Large intestine (tissue), 3 donors: ENCODE measurements at regions not wholly inside any gene's neighbourhood (a gene's known extent, or its start where the extent isn't known, plus 50 kb on each side); places are given as distances from the start of the nearest gene placed in this dataset.

Experiments used
- DNase-seq, 2 donors: peaks; one replicate each; pipeline versions ENCODE4 v3.0.0 to v3.0.0-alpha.2; 2013
- H3K27ac ChIP-seq: one replicate; pipeline ENCODE4 v1.5.1; 2013; ENCODE audit warnings: low read length
- H3K27me3 ChIP-seq: 2 replicates; pipeline ENCODE4 v1.6.1; 2013; ENCODE audit warnings: low read length; ENCODE audit not compliant: control insufficient read depth, insufficient read depth
- H3K36me3 ChIP-seq: 2 replicates; pipeline ENCODE4 v1.6.1; 2013; ENCODE audit warnings: low read length; ENCODE audit not compliant: control insufficient read depth, insufficient read depth
- H3K4me1 ChIP-seq: one replicate; pipeline ENCODE4 v1.6.1; 2013; ENCODE audit warnings: low read length; ENCODE audit not compliant: control insufficient read depth, insufficient read depth
- H3K4me3 ChIP-seq: one replicate; pipeline ENCODE4 v1.5.1; 2013; ENCODE audit warnings: low read length
- H3K9me3 ChIP-seq: one replicate; pipeline ENCODE4 v1.6.1; 2013; ENCODE audit warnings: mild to moderate bottlenecking, low read depth, low read length, moderate library complexity; ENCODE audit not compliant: control insufficient read depth
- WGBS: methylation state at CpG from one replicate; pipeline ENCODE4 v1.1.5; 2013; ENCODE audit warnings: low lambda C conversion rate; ENCODE audit not compliant: insufficient coverage; 5-methylcytosine and 5-hydroxymethylcytosine counted together

DNA sequence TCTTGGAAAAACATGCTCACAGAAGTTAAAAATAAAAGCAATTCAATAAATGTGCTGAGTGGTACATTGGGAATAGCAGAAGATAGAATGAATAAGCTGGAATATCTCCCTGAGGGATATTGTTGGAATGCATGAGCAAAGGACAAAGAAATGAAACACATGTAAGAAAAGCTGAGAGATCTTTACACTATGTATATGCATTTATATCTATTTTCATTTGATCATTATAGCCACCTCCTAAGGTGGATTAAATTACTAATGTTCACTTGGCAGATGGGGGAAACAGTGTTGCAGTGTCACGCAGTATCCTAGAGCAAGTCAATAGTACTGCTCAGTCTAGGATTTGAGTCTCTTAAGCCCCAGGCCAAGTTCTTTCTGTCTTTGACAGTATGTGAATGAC is 542.0 kb upstream of the MARCKS start:
- DNase-seq = no peak
- no CpG with 5 or more reads among the region's 1 CpG for WGBS
- Histone ChIP-seq H3K27me3 (no peaks in the 10 kb centered on the region), H3K4me3 (no peak overlapping the region), H3K4me1 (no peaks in the 10 kb centered on the region), H3K9me3 (no peaks in the 10 kb centered on the region), H3K36me3 (no peaks in the 10 kb centered on the region), H3K27ac (no peak overlapping the region)

DNA sequence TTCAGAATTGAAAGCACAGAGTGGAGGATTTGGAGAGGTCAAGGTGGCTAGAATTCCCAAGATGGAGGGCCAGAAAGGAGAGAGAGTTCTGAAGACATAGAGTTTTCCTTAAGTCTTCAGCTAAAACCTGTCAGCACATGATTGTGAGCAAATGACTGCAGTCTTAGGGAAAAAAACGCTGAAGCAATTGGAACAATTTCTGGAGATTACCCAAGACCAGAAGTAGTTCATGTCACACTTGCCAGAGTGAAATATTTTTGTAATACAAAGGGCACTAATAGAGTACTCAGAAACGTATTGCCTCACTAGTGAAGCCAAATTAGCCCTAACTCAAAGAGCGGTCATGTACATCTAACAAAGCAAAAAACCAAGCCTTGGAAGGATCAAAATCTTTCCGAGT is 541.3 kb upstream of the MARCKS start:
- no peak overlapping the region for H3K4me3 ChIP-seq
- H3K36me3 ChIP-seq = no peaks in the 10 kb centered on the region
- DNase-seq = no peak
- no peak overlapping the region for H3K27ac ChIP-seq
- no peaks in the 10 kb centered on the region for H3K4me1 ChIP-seq
- WGBS = 100% methylated on average over 1 of the region's 4 CpGs
- no peaks in the 10 kb centered on the region for H3K9me3 ChIP-seq
- H3K27me3 ChIP-seq = no peaks in the 10 kb centered on the region

DNA sequence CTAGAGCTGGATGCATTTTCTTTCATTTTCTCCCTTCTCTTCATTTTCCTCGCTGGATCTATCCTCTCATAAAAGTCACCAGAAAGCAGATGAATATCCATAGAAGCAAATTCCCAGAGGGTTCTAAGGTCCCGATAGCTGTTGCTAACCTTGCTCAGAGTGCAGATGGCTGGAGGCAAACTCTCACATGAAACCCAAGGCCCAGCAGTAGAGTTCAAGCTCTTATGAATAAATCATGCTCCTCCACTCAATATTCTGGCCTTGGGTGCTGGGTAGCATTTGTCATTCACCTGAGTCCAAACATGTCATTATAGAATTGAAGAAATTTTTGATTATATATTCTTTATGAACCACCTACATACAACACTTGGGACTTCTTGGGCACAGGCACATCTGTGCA is 539.7 kb upstream of the MARCKS start:
- Histone ChIP-seq H3K36me3 (no peaks in the 10 kb centered on the region), H3K4me1 (no peaks in the 10 kb centered on the region), H3K27me3 (no peaks in the 10 kb centered on the region), H3K4me3 (no peak overlapping the region), H3K27ac (no peak overlapping the region), H3K9me3 (no peaks in the 10 kb centered on the region)
- WGBS = no CpG with 5 or more reads among the region's 2 CpGs
- no peak for DNase-seq

DNA sequence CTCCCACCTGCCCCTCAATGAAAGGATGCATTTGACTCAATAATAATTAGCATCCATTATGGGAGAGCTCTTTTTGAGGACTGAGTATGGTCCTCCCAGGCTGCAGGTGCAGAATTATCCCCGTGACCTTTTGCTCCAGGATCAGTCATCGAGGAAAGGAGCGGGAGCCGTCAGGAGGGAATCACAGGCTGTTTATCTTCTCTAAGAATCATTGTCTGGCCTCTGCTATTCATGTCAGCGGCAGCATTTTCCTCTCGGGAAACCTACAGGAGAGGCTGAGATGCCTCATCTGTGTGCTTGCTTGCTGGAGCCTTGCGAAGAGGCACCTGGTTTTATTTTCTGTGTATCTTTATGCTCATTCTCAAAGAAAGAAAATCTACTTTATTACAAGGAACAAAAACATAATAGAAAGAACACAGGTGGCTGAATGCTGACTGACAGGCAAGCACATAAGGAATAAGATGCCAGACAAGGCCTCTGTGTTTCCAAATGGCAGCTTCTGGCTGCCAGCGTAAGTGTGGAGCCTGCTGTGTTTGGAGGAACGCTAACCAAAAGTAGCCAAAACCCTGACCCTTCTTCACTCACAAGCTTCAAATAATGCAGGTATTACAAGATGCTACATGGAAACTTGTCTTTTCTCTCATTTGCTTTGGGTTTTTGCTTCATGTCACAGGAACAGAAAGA is 539.1 kb upstream of the MARCKS start:
- Histone ChIP-seq H3K9me3 (no peaks in the 10 kb centered on the region), H3K27me3 (no peaks in the 10 kb centered on the region), H3K36me3 (no peaks in the 10 kb centered on the region), H3K4me3 (no peak overlapping the region), H3K4me1 (no peaks in the 10 kb centered on the region), H3K27ac (no peak overlapping the region)
- WGBS = 80% methylated on average over 1 of the region's 9 CpGs
- DNase-seq = no peak

DNA sequence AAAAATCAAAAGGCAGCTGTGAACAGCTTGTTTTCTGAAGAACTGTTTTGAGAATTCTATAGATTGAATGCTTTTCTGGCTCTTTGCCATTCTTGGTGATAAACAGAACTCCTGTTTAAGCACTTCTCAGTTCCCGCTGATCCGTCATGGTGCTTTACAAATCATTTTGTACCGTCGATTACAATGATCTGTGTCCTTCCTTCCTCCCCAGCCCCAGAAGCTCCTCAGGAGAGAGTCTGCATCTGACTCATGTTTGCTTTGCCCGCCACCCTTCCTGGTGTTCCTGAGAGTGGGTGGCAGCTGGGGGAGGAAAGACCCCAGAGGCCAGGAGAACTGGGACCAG is 538.6 kb upstream of the MARCKS start:
- Histone ChIP-seq H3K9me3 (no peaks in the 10 kb centered on the region), H3K27ac (no peak overlapping the region), H3K27me3 (no peaks in the 10 kb centered on the region), H3K36me3 (no peaks in the 10 kb centered on the region), H3K4me1 (no peaks in the 10 kb centered on the region), H3K4me3 (no peak overlapping the region)
- no CpG with 5 or more reads among the region's 5 CpGs for WGBS
- DNase-seq = no peak

DNA sequence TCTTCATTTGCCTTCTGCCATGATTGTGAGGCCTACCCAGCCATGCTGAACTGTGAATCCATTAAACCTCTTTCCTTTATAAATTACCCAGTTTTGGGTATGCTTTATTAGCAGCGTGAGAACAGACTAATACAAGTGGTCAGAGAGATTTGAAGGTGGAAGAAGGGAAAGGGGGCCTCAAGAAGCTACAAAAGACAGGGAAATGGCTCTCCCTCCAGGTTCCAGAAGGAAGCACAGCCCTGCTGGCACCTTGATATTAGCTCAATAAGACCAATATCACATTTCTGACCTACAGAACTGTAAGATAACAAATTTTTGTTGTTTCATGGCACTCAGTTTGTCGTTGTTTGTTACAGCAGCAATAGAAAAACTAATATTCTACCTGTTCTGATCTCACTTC is 536.5 kb upstream of the MARCKS start:
- Histone ChIP-seq H3K27ac (no peak overlapping the region), H3K4me1 (no peaks in the 10 kb centered on the region), H3K36me3 (no peaks in the 10 kb centered on the region), H3K9me3 (no peaks in the 10 kb centered on the region), H3K27me3 (no peaks in the 10 kb centered on the region), H3K4me3 (no peak overlapping the region)
- no CpG with 5 or more reads among the region's 2 CpGs for WGBS
- DNase-seq = no peak

DNA sequence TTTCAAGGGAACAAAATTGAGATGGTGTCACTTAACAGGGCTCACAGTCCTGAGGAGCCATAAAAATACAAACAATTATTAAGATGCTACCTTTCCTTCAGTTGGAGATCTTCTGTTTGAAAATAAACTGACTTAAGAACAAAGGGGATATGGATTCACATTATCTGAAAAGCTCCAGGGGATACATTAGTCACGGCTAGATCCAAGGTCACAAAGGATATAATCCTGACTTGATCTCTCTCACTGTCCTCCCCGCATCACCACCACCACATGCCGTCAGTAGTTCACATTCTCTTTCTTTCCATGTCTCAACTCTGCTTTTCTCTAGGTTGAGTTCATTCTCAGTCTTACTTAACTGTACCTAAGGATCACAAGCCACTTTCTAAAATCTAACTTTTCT is 530.4 kb upstream of the MARCKS start:
- WGBS = 89% methylated on average over 3 of the region's 3 CpGs
- Histone ChIP-seq H3K36me3 (no peaks in the 10 kb centered on the region), H3K4me1 (no peaks in the 10 kb centered on the region), H3K27me3 (no peaks in the 10 kb centered on the region), H3K9me3 (no peaks in the 10 kb centered on the region), H3K4me3 (no peak overlapping the region), H3K27ac (no peak overlapping the region)
- no peak for DNase-seq

DNA sequence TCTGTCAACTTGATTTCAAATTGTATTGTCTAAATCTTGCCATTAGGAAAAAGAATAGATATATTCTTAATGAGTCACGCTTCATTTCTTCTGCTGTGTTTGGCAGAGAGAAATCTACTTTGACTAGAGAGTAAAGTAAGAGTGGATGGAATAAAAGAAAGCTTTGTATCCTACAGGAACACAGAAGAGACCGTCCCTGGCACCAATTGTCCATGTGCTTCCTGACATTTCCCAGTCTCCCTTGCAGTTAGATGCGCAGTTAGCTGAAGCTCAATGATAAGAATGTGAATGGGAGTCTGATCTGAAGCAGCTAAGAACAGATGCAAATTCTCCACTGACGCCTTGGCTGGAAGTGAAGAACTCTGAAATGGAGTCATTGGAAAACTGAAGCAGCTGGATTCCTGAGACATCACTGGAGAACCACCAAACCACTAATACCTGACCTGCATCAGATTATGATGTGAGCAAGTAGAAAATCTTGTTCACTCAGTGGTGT is 528.2 kb upstream of the MARCKS start:
- no peaks in the 10 kb centered on the region for H3K9me3 ChIP-seq
- 100% methylated on average over 2 of the region's 4 CpGs for WGBS
- H3K27ac ChIP-seq = no peak overlapping the region
- H3K4me3 ChIP-seq = no peak overlapping the region
- no peaks in the 10 kb centered on the region for H3K27me3 ChIP-seq
- H3K36me3 ChIP-seq = no peaks in the 10 kb centered on the region
- DNase-seq = no peak
- no peaks in the 10 kb centered on the region for H3K4me1 ChIP-seq

DNA sequence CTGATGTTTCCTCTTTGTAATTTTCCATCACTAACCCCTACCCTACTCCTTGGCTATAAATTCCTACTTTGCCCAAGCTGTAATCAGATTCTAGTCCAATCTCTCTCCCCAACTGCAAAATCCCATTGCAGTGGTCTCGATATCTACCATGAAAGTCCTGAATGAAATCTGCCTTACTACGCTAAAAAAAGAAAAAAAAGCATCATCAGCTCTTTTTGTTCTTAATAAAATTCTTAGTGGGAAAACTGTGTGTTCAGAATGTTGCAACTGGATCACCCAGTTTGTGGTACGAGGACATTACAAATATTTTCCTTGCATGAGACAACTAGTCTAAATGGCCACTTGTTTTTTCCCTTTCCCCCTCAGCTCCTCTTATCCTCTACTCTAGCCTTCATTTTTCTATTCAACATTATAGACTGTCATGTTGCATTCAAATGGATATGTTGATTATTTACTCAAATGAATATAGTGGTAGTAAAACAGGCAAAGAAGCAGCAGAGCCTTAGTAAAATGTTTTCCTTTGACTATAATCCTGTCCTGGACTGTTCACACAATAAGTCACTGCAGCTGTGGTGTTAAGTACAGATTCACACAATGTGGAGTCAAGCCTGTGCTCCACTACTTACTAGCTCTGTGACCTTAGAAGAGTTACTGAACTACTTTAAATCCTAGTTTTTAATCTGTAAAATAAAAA is 527.1 kb upstream of the MARCKS start:
- Histone ChIP-seq H3K4me3 (no peak overlapping the region), H3K36me3 (no peaks in the 10 kb centered on the region), H3K4me1 (no peaks in the 10 kb centered on the region), H3K27me3 (no peaks in the 10 kb centered on the region), H3K9me3 (no peaks in the 10 kb centered on the region), H3K27ac (no peak overlapping the region)
- WGBS = 100% methylated on average over 1 of the region's 3 CpGs
- DNase-seq = no peak

DNA sequence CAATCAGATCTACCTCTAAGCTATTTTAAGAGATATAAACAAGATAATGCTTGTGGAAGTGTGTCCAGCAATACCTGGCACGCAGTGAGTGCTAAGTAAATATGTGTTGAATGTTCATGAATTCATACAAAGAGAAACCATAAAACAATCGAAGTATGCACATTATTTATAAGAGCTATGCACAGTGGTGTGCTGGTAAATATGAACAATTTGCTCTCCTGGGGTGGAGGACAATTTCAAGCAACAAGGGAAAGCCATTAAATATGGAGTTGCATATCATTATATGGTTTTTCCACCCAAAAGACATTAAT is 526.6 kb upstream of the MARCKS start:
- 100% methylated on average over 1 of the region's 2 CpGs for WGBS
- H3K4me1 ChIP-seq = no peaks in the 10 kb centered on the region

DNA sequence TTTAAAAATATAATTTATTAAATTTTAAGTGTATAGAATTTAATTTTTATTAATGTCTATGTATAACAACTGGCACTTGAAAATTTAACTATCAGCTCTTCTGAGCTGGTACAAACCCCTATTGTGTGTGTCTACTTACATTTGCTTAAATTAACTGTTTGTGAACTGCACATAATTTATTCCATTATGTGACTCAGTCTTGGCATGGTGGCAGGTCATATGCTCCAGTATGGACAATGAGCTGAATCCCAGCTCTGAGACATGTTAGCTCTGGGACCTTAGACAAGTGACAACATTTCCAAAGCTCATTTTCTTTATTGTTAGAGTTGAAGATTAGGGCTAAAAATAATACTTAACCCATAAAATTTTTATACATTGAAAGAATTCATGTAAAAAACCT is 526.1 kb upstream of the MARCKS start:
- Histone ChIP-seq H3K36me3 (no peaks in the 10 kb centered on the region), H3K9me3 (no peaks in the 10 kb centered on the region), H3K4me3 (no peak overlapping the region), H3K4me1 (no peaks in the 10 kb centered on the region), H3K27me3 (no peaks in the 10 kb centered on the region), H3K27ac (no peak overlapping the region)
- no peak for DNase-seq

More for the DNA sequence above, 526.6 kb upstream of the MARCKS start:
- Histone ChIP-seq H3K27me3 (no peaks in the 10 kb centered on the region), H3K36me3 (no peaks in the 10 kb centered on the region), H3K4me3 (no peak overlapping the region), H3K9me3 (no peaks in the 10 kb centered on the region), H3K27ac (no peak overlapping the region)
- DNase-seq = no peak
